ENCODE measurements at regions not wholly inside any gene's neighbourhood (a gene's known extent, or its start where the extent isn't known, plus 50 kb on each side); places are given as distances from the start of the nearest gene placed in this dataset.

- Histone ChIP-seq H3F3A (replicated peaks; ENCODE audit: insufficient read depth) (no peaks in the 10 kb centered on the region), H4K20me1 (ENCODE audit: insufficient read depth) (no peaks in the 10 kb centered on the region), H3K4me1 (ENCODE audit: control insufficient read depth in 1 of 2, insufficient read depth in 2 of 2, low read depth in 1 of 2, low read length in 1 of 2) (no peaks in the 10 kb centered on the region), H3K9me2 (no peaks in the 10 kb centered on the region), H3K4me3 (ENCODE audit: low read depth in 2 of 2, low read length in 1 of 2) (no peak overlapping the region), H3K27me3 (ENCODE audit: insufficient read depth) (no peaks in the 10 kb centered on the region; the same call in 1 of the 2 replicates), H2AFZ (ENCODE audit: low read depth) (no peak overlapping the region), H3K4me2 (no peak overlapping the region), H3K79me2 (ENCODE audit: insufficient read depth) (no peaks in the 10 kb centered on the region), H3K9ac (no peak overlapping the region), H3K36me3 (replicated peaks in 1 of 2; ENCODE audit: control insufficient read depth in 1 of 2, insufficient read depth in 2 of 2, low read length in 1 of 2) (no peaks in the 10 kb centered on the region), H3K27ac (ENCODE audit: low read depth in 2 of 2, low read length in 1 of 2) (no peak overlapping the region), H3K9me3 (no peaks in the 10 kb centered on the region)
- CTCF ChIA-PET, result no interaction called here
- POLR2A ChIA-PET, result no interaction called here
- 0% methylated on average over 3 of the region's 3 CpGs for WGBS (ENCODE audit: low lambda C conversion rate)
- DNase-seq, result no peak
- TF ChIP-seq FOXM1 (IDR thresholded peaks at IDR 0.05; ENCODE audit: low read depth) (no peak), RFX5 (IDR thresholded peaks at IDR 0.05; ENCODE audit: low read length) (no peak), IRF3 (IDR thresholded peaks at IDR 0.05; ENCODE audit: low read depth, low read length) (no peak), RCOR1 (IDR thresholded peaks at IDR 0.05; ENCODE audit: low read length) (no peak), FOSL2 (IDR thresholded peaks at IDR 0.05; ENCODE audit: borderline replicate concordance, low read depth) (no peak), EP300 (IDR thresholded peaks at IDR 0.05; ENCODE audit: borderline replicate concordance in 1 of 2, low read depth in 1 of 2, low read length in 1 of 2) (no peak), GATA2 (CRISPR knock-in tag; IDR thresholded peaks at IDR 0.05) (no peak), YY1 (IDR thresholded peaks at IDR 0.05; ENCODE audit: low read depth) (no peak), JUND (IDR thresholded peaks at IDR 0.05) (no peak), SMC3 (IDR thresholded peaks at IDR 0.05; ENCODE audit: low read depth, low read length) (no peak), PBX3 (IDR thresholded peaks at IDR 0.05) (no peak), MAX (IDR thresholded peaks at IDR 0.05; ENCODE audit: low read depth) (no peak), CTCF (IDR thresholded peaks at IDR 0.05) (no peak), NFIC (IDR thresholded peaks at IDR 0.05; ENCODE audit: borderline replicate concordance) (no peak), ELF1 (IDR thresholded peaks at IDR 0.05) (no peak), REST (IDR thresholded peaks at IDR 0.05; ENCODE audit: low read depth, low read length) (no peak), RXRA (IDR thresholded peaks at IDR 0.05; ENCODE audit: borderline replicate concordance, low read depth) (no peak), RAD21 (IDR thresholded peaks at IDR 0.05; ENCODE audit: low read length) (no peak)
Measured at GRCh38 chrX:65925592-65925991, 114.3 kb downstream of the VSIG4 start.
